H1 (cell line): ENCODE measurements at regions not wholly inside any gene's neighbourhood (a gene's known extent, or its start where the extent isn't known, plus 50 kb on each side); places are given as distances from the start of the nearest gene placed in this dataset.

Experiments used
- CTCF ChIP-seq, 3 experiments: IDR thresholded peaks; 1 replicate in 2 of 3; 2 replicates in 1 of 3; pipeline versions ENCODE4 v1.5.1 to v1.6.1; 2011; ENCODE audit warnings: low read length in 3 of 3, mild to moderate bottlenecking in 3 of 3, inconsistent platforms in 2 of 3, low read depth in 1 of 3, moderate library complexity in 1 of 3; ENCODE audit not compliant: insufficient read depth in 1 of 3; ENCODE audit errors: control extremely low read depth in 1 of 3
- EP300 ChIP-seq, 2 experiments: IDR thresholded peaks; 1 replicate in 1 of 2; 2 replicates in 1 of 2; pipeline ENCODE4 v1.6.1; 2011 to 2012; ENCODE audit warnings: low read depth in 2 of 2, low read length in 2 of 2, mild to moderate bottlenecking in 2 of 2, borderline replicate concordance in 1 of 2, inconsistent platforms in 1 of 2, moderate library complexity in 1 of 2
- RFX5 ChIP-seq: IDR thresholded peaks from 2 replicates; pipeline ENCODE4 v1.6.1; 2011; ENCODE audit warnings: low read depth, low read length, improper control_type of control experiment, borderline replicate concordance
- TCF12 ChIP-seq: IDR thresholded peaks from 2 replicates; pipeline ENCODE4 v1.6.1; 2011; ENCODE audit warnings: low read depth, mild to moderate bottlenecking, low read length

- no peak for TF ChIP-seq TCF12
- no peak for TF ChIP-seq RFX5
- no peak for TF ChIP-seq CTCF (IDR thresholded peaks at IDR 0.05; ENCODE audit: control extremely low read depth in 1 of 3, insufficient read depth in 1 of 3, low read depth in 1 of 3, low read length in 3 of 3)
- TF ChIP-seq EP300 (IDR thresholded peaks at IDR 0.05; ENCODE audit: borderline replicate concordance in 1 of 2, low read depth in 2 of 2, low read length in 2 of 2) = no peak
Observed at GRCh38 chr2:118496467-118496866, 351.0 kb downstream of the EN1 start.
